ENCODE measurements at regions not wholly inside any gene's neighbourhood (a gene's known extent, or its start where the extent isn't known, plus 50 kb on each side); places are given as distances from the start of the nearest gene placed in this dataset.

- no peak for DNase-seq (ENCODE audit: low read depth)
- Histone ChIP-seq H3K36me3 (ENCODE audit: control insufficient read depth, insufficient read depth, low read length) (no peaks in the 10 kb centered on the region), H3K4me3 (ENCODE audit: low read depth, low read length) (no peak overlapping the region), H3K27me3 (ENCODE audit: control insufficient read depth, insufficient read depth, low read length) (no peaks in the 10 kb centered on the region)
- no peak for TF ChIP-seq CTCF (IDR thresholded peaks at IDR 0.05; ENCODE audit: insufficient read depth, low read length, poor library complexity, severe bottlenecking)
Measured at GRCh38 chr9:102521097-102521755, 473.9 kb upstream of the CYLC2 start.

GRCh38 chr9:102519423-102519822 is 475.7 kb upstream of the CYLC2 start:
- TF ChIP-seq CTCF (IDR thresholded peaks at IDR 0.05; ENCODE audit: insufficient read depth, low read length, poor library complexity, severe bottlenecking) = no peak

GRCh38 chr9:102518324-102518723 is 476.8 kb upstream of the CYLC2 start:
- no peak for TF ChIP-seq CTCF (IDR thresholded peaks at IDR 0.05; ENCODE audit: insufficient read depth, low read length, poor library complexity, severe bottlenecking)

More at GRCh38 chr9:102519423-102519822, 475.7 kb upstream of the CYLC2 start:
- H3K27me3 ChIP-seq (ENCODE audit: control insufficient read depth, insufficient read depth, low read length) = no peaks in the 10 kb centered on the region
- no peak for DNase-seq (ENCODE audit: low read depth)
- H3K36me3 ChIP-seq (ENCODE audit: control insufficient read depth, insufficient read depth, low read length) = no peaks in the 10 kb centered on the region
- H3K4me3 ChIP-seq (ENCODE audit: low read depth, low read length) = no peak overlapping the region

GRCh38 chr9:102514541-102514940 is 480.6 kb upstream of the CYLC2 start:
- H3K4me3 ChIP-seq (ENCODE audit: low read depth, low read length) = no peak overlapping the region
- H3K36me3 ChIP-seq (ENCODE audit: control insufficient read depth, insufficient read depth, low read length) = no peaks in the 10 kb centered on the region
- no peak for DNase-seq (ENCODE audit: low read depth)
- H3K27me3 ChIP-seq (ENCODE audit: control insufficient read depth, insufficient read depth, low read length) = no peaks in the 10 kb centered on the region
- TF ChIP-seq CTCF (IDR thresholded peaks at IDR 0.05; ENCODE audit: insufficient read depth, low read length, poor library complexity, severe bottlenecking) = no peak

More at GRCh38 chr9:102518324-102518723, 476.8 kb upstream of the CYLC2 start:
- Histone ChIP-seq H3K36me3 (ENCODE audit: control insufficient read depth, insufficient read depth, low read length) (no peaks in the 10 kb centered on the region), H3K4me3 (ENCODE audit: low read depth, low read length) (no peak overlapping the region), H3K27me3 (ENCODE audit: control insufficient read depth, insufficient read depth, low read length) (no peaks in the 10 kb centered on the region)
- no peak for DNase-seq (ENCODE audit: low read depth)

GRCh38 chr9:102507044-102507687 is 488.0 kb upstream of the CYLC2 start:
- no peak for DNase-seq (ENCODE audit: low read depth)
- no peaks in the 10 kb centered on the region for H3K27me3 ChIP-seq (ENCODE audit: control insufficient read depth, insufficient read depth, low read length)
- TF ChIP-seq CTCF (IDR thresholded peaks at IDR 0.05; ENCODE audit: insufficient read depth, low read length, poor library complexity, severe bottlenecking) = no peak
- H3K4me3 ChIP-seq (ENCODE audit: low read depth, low read length) = no peak overlapping the region
- no peaks in the 10 kb centered on the region for H3K36me3 ChIP-seq (ENCODE audit: control insufficient read depth, insufficient read depth, low read length)

All from kidney epithelial cell (primary cell).